ENCODE measurements at regions not wholly inside any gene's neighbourhood (a gene's known extent, or its start where the extent isn't known, plus 50 kb on each side); places are given as distances from the start of the nearest gene placed in this dataset.

DNA sequence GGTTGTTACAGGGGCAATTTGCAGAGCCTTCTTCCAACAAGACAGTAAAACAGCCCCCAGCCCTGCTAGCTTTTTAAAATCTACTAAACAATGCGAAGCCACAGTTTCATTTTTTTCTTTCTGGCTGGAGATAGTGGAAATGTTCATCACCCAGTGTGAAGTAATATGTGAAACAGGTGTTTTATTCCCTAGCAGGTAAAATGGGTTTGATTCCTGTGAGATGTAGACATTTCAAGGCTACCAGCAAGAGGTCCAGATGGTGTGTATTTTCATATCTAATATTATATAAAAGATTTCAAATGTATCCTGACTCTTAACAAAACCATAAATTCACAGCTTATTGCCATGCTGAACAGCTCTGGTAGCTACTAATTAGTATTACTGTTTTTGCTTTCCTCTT lies 160.3 kb downstream of the SATB1 start:
- TF ChIP-seq, protein P1, sequence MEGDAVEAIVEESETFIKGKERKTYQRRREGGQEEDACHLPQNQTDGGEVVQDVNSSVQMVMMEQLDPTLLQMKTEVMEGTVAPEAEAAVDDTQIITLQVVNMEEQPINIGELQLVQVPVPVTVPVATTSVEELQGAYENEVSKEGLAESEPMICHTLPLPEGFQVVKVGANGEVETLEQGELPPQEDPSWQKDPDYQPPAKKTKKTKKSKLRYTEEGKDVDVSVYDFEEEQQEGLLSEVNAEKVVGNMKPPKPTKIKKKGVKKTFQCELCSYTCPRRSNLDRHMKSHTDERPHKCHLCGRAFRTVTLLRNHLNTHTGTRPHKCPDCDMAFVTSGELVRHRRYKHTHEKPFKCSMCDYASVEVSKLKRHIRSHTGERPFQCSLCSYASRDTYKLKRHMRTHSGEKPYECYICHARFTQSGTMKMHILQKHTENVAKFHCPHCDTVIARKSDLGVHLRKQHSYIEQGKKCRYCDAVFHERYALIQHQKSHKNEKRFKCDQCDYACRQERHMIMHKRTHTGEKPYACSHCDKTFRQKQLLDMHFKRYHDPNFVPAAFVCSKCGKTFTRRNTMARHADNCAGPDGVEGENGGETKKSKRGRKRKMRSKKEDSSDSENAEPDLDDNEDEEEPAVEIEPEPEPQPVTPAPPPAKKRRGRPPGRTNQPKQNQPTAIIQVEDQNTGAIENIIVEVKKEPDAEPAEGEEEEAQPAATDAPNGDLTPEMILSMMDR (IDR thresholded peaks at IDR 0.05) = no peak
- no peak for TF ChIP-seq POLR2A (IDR thresholded peaks at IDR 0.05)
